LNCaP clone FGC (cell line): ENCODE measurements at regions not wholly inside any gene's neighbourhood (a gene's known extent, or its start where the extent isn't known, plus 50 kb on each side); places are given as distances from the start of the nearest gene placed in this dataset.
A peak's percentile ranks its signal among the peaks of the same experiment; 100 is the strongest.

ENCODE experiments used
- DNase-seq: peaks from one replicate; pipeline ENCODE4 v3.0.0-alpha.2; 2011; ENCODE audit warnings: low read depth
- H3K4me3 ChIP-seq: 2 replicates; pipeline ENCODE4 v1.5.1; 2011; ENCODE audit warnings: mild to moderate bottlenecking, low read depth, low read length, control low read depth
- TF ChIP-seq, protein P1 (sequence below): IDR thresholded peaks from 2 replicates; pipeline ENCODE4 v1.5.1; 2012; ENCODE audit warnings: mild to moderate bottlenecking; ENCODE audit not compliant: control insufficient read depth, insufficient read depth; ENCODE audit errors: extremely low read depth

DNA sequence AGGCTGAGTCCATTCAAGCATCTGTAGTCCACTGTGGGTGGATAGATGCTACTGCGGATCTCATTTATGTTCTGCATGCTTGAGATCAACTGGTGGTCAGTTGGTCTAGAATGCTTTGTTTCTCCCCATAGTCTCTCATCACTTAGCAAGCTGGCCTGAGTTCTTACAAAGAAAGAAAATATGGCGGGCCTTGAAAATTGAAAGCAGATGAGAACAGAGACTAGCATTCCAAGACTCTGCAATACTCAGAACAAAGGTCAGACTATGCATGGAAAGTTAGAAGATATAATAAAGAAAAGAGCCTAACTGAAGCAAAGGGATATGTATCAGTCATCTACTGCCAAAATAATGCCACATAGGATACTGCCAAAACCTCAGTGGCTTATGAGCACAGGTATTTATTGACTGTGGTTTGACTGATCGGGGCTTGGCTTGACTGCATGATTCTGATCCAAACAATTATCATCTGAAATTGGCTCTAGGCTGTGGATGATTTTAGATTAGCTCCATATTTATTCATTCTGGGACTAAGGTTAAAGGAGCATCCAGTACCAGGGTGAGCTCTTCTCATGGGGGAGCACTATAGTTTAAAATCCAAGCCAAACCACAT is 258.9 kb downstream of the TAF11L14 start:
- H3K4me3 ChIP-seq = no peak overlapping the region
- TF ChIP-seq, protein P1, sequence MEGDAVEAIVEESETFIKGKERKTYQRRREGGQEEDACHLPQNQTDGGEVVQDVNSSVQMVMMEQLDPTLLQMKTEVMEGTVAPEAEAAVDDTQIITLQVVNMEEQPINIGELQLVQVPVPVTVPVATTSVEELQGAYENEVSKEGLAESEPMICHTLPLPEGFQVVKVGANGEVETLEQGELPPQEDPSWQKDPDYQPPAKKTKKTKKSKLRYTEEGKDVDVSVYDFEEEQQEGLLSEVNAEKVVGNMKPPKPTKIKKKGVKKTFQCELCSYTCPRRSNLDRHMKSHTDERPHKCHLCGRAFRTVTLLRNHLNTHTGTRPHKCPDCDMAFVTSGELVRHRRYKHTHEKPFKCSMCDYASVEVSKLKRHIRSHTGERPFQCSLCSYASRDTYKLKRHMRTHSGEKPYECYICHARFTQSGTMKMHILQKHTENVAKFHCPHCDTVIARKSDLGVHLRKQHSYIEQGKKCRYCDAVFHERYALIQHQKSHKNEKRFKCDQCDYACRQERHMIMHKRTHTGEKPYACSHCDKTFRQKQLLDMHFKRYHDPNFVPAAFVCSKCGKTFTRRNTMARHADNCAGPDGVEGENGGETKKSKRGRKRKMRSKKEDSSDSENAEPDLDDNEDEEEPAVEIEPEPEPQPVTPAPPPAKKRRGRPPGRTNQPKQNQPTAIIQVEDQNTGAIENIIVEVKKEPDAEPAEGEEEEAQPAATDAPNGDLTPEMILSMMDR = no peak
- no peak for DNase-seq

DNA sequence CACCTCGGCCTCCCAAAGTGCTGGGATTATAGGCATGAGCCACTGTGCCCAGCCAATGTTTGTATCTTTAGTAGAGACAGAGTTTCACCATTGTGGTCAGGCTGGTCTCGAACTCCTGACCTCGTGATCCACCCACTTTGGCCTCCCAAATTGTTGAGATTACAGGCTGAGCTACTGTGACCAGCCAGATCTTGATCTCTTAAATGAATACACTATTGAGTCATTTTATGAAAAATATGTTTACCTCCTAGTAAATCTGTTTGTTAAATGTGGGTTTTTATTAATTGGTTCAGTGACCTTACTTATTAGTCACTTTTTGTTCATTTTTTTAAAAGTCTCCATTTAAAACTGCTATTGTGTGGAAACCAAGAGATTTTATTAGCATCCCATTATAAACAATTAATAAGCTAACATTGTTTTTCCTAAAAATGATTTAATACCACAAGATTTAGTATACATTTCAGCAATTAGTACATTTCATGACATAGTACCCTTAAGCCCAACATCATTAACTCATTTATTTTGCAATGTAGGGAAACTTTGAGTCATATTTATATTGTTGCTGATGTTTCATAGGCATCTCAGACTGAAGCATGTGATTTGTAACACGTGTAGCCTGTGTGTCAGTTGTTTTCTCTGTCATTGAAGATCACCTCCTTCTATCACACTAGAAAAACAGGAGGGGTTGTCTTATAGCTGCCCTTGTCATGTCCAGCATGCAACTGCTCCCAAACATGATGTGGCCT is 261.2 kb downstream of the TAF11L14 start:
- H3K4me3 ChIP-seq = no peak overlapping the region
- TF ChIP-seq, protein P1 = no peak
- no peak for DNase-seq

DNA sequence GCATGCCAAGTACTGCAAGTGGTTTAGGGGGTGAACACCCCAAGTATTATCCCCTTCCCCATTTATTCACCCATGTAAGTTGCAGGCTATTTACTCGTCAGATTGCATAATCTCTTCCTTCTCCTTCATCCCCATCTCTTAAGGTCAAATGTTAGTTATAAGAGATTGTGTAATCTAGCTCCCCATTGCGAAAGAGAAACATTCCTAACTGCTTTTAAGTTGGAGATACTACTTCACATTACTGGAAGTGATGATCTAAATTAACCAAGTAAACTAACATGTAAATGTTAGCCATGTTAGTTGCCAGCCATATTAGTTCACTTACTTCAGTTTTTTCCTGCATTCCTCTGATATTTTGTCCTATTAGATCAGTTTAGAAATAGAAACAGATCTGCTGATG is 262.3 kb downstream of the TAF11L14 start:
- H3K4me3 ChIP-seq = no peak overlapping the region
- TF ChIP-seq, protein P1 = no peak
- DNase-seq = no peak

DNA sequence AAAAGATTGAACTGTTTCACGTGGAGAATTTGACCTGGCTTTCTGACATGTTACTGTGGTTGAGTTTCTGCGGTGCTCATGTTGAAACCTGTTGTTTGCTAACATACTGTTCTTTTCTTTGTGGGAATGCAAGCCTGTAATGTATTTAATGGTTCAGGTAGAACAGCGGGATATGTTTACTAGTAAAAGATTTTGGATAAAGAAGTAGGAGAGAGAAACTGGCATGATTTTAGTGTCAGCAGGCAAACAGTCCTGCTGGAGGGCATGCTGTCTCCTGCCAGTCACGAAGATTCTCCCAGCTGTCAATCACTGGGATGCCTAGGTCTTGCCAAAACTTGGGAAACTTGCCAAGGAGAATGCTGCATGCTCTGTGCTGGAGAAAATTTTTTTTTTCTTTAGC is 263.5 kb downstream of the TAF11L14 start:
- H3K4me3 ChIP-seq = no peak overlapping the region
- TF ChIP-seq, protein P1 = no peak
- peak; percentile 46 for DNase-seq

DNA sequence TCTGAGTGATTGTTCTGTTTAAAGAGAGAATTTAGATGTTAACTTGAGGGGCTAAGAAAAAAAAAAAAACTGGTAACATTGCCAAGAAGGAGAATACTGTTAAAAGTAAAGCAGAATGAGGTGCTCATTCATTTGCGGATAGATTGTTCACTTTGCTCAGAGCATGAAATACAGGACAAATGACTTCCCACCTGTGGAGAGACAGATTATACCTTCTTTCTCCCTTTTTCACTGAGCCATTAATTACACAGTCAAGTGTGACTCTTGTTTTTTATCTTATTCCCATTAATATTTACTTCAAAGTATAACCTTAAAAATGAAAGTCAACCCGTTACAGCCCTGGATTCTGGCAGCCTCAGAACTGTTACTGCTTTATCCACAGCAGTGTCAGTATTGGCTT is 264.5 kb downstream of the TAF11L14 start:
- no peak overlapping the region for H3K4me3 ChIP-seq
- TF ChIP-seq, protein P1 = no peak
- DNase-seq = no peak

DNA sequence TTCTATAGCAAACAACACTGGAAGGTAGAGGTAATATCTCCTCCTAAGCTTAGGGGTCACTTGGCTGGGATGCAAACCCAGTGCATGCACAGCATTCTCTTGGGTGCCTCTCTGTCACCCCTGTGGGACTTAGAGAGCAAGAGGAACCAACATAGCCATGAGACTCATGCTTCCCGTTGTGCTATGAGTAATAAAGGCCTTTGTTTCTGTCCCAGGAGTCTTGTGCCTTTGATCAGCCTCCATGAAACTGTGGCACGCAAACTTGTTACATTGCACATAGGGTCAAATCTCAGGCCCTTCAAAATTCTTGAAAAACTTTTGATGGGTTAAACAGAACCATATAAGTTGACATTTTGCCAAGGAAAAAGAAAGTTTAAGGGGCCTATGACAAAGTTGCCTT is 272.8 kb downstream of the TAF11L14 start:
- no peak for DNase-seq
- TF ChIP-seq, protein P1 = no peak
- H3K4me3 ChIP-seq = no peak overlapping the region
